ENCODE measurements at regions not wholly inside any gene's neighbourhood (a gene's known extent, or its start where the extent isn't known, plus 50 kb on each side); places are given as distances from the start of the nearest gene placed in this dataset.
"Not testable (repeated sequence)": the region's sequence is repeated elsewhere in the genome, so short reads cannot be mapped to it uniquely, and the experiment has no call there.

GRCh38 chr16:64343820-64344443, 777.9 kb downstream of the CDH11 start:
- DNase-seq, result not testable (repeated sequence)

- DNase-seq, result no peak
These were observed 778.6 kb downstream of the CDH11 start for GRCh38 chr16:64343061-64343819.

- not testable (repeated sequence) for DNase-seq
These were observed 780.5 kb downstream of the CDH11 start for GRCh38 chr16:64341336-64341735.

GRCh38 chr16:64339052-64339770, 782.7 kb downstream of the CDH11 start:
- no peak for DNase-seq

- DNase-seq, result no peak
These were observed 800.0 kb downstream of the CDH11 start for GRCh38 chr16:64321881-64322280.

GRCh38 chr16:64321066-64321465, 800.8 kb downstream of the CDH11 start:
- DNase-seq, result no peak

- no peak for DNase-seq
These were observed 804.3 kb downstream of the CDH11 start for GRCh38 chr16:64317601-64318000.

- no peak for DNase-seq
These were observed 808.1 kb downstream of the CDH11 start for GRCh38 chr16:64313726-64314125.

- DNase-seq, result no peak
These were observed 808.9 kb downstream of the CDH11 start for GRCh38 chr16:64312980-64313379.

- no peak for DNase-seq
These were observed 809.6 kb downstream of the CDH11 start for GRCh38 chr16:64312292-64312691.

- DNase-seq, result no peak
These were observed 810.6 kb downstream of the CDH11 start for GRCh38 chr16:64311241-64311640.

- DNase-seq, result no peak
These were observed 812.3 kb downstream of the CDH11 start for GRCh38 chr16:64309398-64310110.

- DNase-seq, result no peak
These were observed 813.1 kb downstream of the CDH11 start for GRCh38 chr16:64308721-64309120.

- DNase-seq, result no peak
These were observed 814.4 kb downstream of the CDH11 start for GRCh38 chr16:64307431-64307830.

- DNase-seq, result no peak
These were observed 816.2 kb downstream of the CDH11 start for GRCh38 chr16:64305663-64306062.

- no peak for DNase-seq
These were observed 816.9 kb downstream of the CDH11 start for GRCh38 chr16:64304951-64305350.

- DNase-seq, result peak; percentile 57
These were observed 817.5 kb downstream of the CDH11 start for GRCh38 chr16:64304396-64304795.

GRCh38 chr16:64297863-64298600, 823.8 kb downstream of the CDH11 start:
- no peak for DNase-seq

GRCh38 chr16:64295466-64295865, 826.4 kb downstream of the CDH11 start:
- no peak for DNase-seq

- no peak for DNase-seq
These were observed 828.9 kb downstream of the CDH11 start for GRCh38 chr16:64292953-64293352.

GRCh38 chr16:64292161-64292560, 829.7 kb downstream of the CDH11 start:
- DNase-seq, result no peak

GRCh38 chr16:64290461-64290860, 831.4 kb downstream of the CDH11 start:
- DNase-seq, result no peak

Data from DMS53 (cell line).